ENCODE measurements at regions not wholly inside any gene's neighbourhood (a gene's known extent, or its start where the extent isn't known, plus 50 kb on each side); places are given as distances from the start of the nearest gene placed in this dataset.

- in situ Hi-C loops (cut with MboI; ENCODE audit: low sequenced_read_pairs in 4 of 4) (no loop called here), intact Hi-C loops (cut with DNase I; ENCODE audit: low total_unique reads) (no loop called here)
- DNase-seq, result no peak
- H3K4me1 ChIP-seq, result no peaks in the 10 kb centered on the region
- H3K36me3 ChIP-seq, result no peaks in the 10 kb centered on the region
- H3K9me3 ChIP-seq, result no peaks in the 10 kb centered on the region
- no peak overlapping the region for H3K4me3 ChIP-seq
- TF ChIP-seq CTCF (IDR thresholded peaks at IDR 0.05 in 4 of 5, conservative IDR thresholded peaks at IDR 0.05 in 1 of 5), result no peak
- no peak for TF ChIP-seq POLR2A (IDR thresholded peaks at IDR 0.05)
- H3K27me3 ChIP-seq, result no peaks in the 10 kb centered on the region
- ATAC-seq, result no peak
- H3K27ac ChIP-seq, result no peak overlapping the region
These were observed 672.9 kb downstream of the NR2F1-AS1 start for GRCh38 chr5:92907938-92908606.

- Histone ChIP-seq H3K36me3 (no peaks in the 10 kb centered on the region), H3K4me3 (no peak overlapping the region), H3K27ac (no peak overlapping the region), H3K4me1 (no peaks in the 10 kb centered on the region), H3K9me3 (no peaks in the 10 kb centered on the region), H3K27me3 (no peaks in the 10 kb centered on the region)
- TF ChIP-seq CTCF (IDR thresholded peaks at IDR 0.05 in 4 of 5, conservative IDR thresholded peaks at IDR 0.05 in 1 of 5) (no peak), POLR2A (IDR thresholded peaks at IDR 0.05) (no peak)
- no peak for DNase-seq
- no peak for ATAC-seq
- in situ Hi-C loops (cut with MboI; ENCODE audit: low sequenced_read_pairs in 4 of 4), result no loop called here
- intact Hi-C loops (cut with DNase I; ENCODE audit: low total_unique reads), result no loop called here
These were observed 674.1 kb downstream of the NR2F1-AS1 start for GRCh38 chr5:92906798-92907376.

- TF ChIP-seq POLR2A (IDR thresholded peaks at IDR 0.05) (no peak), CTCF (IDR thresholded peaks at IDR 0.05 in 4 of 5, conservative IDR thresholded peaks at IDR 0.05 in 1 of 5) (no peak)
These were observed 677.0 kb downstream of the NR2F1-AS1 start for GRCh38 chr5:92904021-92904420.

GRCh38 chr5:92899611-92900010 is 681.4 kb downstream of the NR2F1-AS1 start:
- H3K27me3 ChIP-seq, result no peaks in the 10 kb centered on the region
- H3K4me3 ChIP-seq, result no peak overlapping the region
- no peak for ATAC-seq
- H3K9me3 ChIP-seq, result no peaks in the 10 kb centered on the region
- no peaks in the 10 kb centered on the region for H3K4me1 ChIP-seq
- TF ChIP-seq POLR2A (IDR thresholded peaks at IDR 0.05) (no peak), CTCF (IDR thresholded peaks at IDR 0.05 in 4 of 5, conservative IDR thresholded peaks at IDR 0.05 in 1 of 5) (no peak)
- in situ Hi-C loops (cut with MboI; ENCODE audit: low sequenced_read_pairs in 4 of 4), result no loop called here
- no peaks in the 10 kb centered on the region for H3K36me3 ChIP-seq
- H3K27ac ChIP-seq, result no peak overlapping the region
- DNase-seq, result no peak
- intact Hi-C loops (cut with DNase I; ENCODE audit: low total_unique reads), result no loop called here

More at GRCh38 chr5:92904021-92904420, 677.0 kb downstream of the NR2F1-AS1 start:
- DNase-seq, result no peak
- H3K27ac ChIP-seq, result no peak overlapping the region
- no peaks in the 10 kb centered on the region for H3K9me3 ChIP-seq
- ATAC-seq, result no peak
- intact Hi-C loops (cut with DNase I; ENCODE audit: low total_unique reads), result no loop called here
- no peaks in the 10 kb centered on the region for H3K4me1 ChIP-seq
- no peaks in the 10 kb centered on the region for H3K27me3 ChIP-seq
- in situ Hi-C loops (cut with MboI; ENCODE audit: low sequenced_read_pairs in 4 of 4), result no loop called here
- no peak overlapping the region for H3K4me3 ChIP-seq
- H3K36me3 ChIP-seq, result no peaks in the 10 kb centered on the region
